D721Med (cell line): ENCODE measurements at regions not wholly inside any gene's neighbourhood (a gene's known extent, or its start where the extent isn't known, plus 50 kb on each side); places are given as distances from the start of the nearest gene placed in this dataset.

Experiments
- DNase-seq: peaks from one replicate; pipeline ENCODE4 v3.0.0; 2011; ENCODE audit warnings: low spot score; ENCODE audit not compliant: insufficient read length
- FAIRE-seq: peaks from 2 replicates; lab custom pipeline; 2011; peaks lifted over from hg19 to GRCh38; lab: Jason Lieb, UNC
- TF ChIP-seq, protein P1 (sequence below): IDR thresholded peaks from 2 replicates; pipeline ENCODE4 v1.5.1; 2012; ENCODE audit warnings: mild to moderate bottlenecking, control low read depth; ENCODE audit not compliant: insufficient read depth; ENCODE audit errors: missing control alignments

- FAIRE-seq (no peak), DNase-seq (no peak)
- TF ChIP-seq, protein P1, sequence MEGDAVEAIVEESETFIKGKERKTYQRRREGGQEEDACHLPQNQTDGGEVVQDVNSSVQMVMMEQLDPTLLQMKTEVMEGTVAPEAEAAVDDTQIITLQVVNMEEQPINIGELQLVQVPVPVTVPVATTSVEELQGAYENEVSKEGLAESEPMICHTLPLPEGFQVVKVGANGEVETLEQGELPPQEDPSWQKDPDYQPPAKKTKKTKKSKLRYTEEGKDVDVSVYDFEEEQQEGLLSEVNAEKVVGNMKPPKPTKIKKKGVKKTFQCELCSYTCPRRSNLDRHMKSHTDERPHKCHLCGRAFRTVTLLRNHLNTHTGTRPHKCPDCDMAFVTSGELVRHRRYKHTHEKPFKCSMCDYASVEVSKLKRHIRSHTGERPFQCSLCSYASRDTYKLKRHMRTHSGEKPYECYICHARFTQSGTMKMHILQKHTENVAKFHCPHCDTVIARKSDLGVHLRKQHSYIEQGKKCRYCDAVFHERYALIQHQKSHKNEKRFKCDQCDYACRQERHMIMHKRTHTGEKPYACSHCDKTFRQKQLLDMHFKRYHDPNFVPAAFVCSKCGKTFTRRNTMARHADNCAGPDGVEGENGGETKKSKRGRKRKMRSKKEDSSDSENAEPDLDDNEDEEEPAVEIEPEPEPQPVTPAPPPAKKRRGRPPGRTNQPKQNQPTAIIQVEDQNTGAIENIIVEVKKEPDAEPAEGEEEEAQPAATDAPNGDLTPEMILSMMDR = no peak
Measured at GRCh38 chr13:34623331-34623730, 318.7 kb upstream of the NBEA start.

GRCh38 chr13:34627509-34628208 is 314.4 kb upstream of the NBEA start:
- FAIRE-seq = no peak
- TF ChIP-seq, protein P1 = no peak
- DNase-seq = no peak

DNA sequence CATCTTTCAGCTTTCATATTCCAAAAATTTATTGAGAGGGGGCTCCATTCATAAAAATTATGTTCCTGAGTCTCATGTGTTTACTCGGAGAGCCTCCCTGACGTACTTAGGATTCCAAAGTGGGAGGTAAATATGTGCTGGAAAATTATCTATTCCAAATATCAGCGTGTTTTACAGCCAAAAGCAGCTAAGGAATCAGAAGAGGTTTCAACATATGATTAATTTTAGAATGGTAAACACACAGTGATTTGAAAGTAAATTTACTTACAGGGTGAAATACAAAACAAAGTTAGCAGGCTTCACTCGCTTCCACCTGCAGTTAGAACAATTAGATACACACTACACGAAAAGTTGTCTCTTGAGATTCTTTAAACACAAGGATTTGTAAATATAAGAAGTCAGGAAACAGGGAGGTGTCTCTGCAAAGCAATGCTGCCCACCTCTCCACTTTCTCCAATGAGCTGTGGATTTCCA is 313.8 kb upstream of the NBEA start:
- FAIRE-seq (no peak), DNase-seq (no peak)
- TF ChIP-seq, protein P1 = no peak

GRCh38 chr13:34634448-34634847 is 307.6 kb upstream of the NBEA start:
- FAIRE-seq (no peak), DNase-seq (no peak)
- TF ChIP-seq, protein P1 = no peak

DNA sequence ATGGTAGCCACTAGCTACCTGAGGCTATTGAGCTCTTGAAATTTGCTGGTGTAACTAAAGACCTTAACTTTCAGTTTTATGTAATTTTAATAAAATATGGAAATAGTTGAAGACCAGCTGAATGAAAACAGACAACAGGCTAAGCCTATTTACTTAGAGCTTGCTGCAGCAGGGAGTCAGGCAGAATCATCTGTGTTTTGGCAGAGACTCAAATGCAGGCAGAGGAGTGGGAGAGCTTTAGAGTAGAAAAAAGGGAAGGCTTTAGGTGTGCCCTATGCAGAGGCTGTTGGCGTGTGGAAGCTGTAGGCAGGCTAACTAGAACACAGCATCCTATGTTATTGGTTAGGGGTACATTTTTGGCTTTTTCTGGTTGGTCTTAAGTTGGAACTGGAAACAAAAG is 304.9 kb upstream of the NBEA start:
- DNase-seq (no peak), FAIRE-seq (no peak)
- TF ChIP-seq, protein P1 = no peak

GRCh38 chr13:34637636-34638035 is 304.4 kb upstream of the NBEA start:
- TF ChIP-seq, protein P1 = no peak
- FAIRE-seq (no peak), DNase-seq (no peak)

DNA sequence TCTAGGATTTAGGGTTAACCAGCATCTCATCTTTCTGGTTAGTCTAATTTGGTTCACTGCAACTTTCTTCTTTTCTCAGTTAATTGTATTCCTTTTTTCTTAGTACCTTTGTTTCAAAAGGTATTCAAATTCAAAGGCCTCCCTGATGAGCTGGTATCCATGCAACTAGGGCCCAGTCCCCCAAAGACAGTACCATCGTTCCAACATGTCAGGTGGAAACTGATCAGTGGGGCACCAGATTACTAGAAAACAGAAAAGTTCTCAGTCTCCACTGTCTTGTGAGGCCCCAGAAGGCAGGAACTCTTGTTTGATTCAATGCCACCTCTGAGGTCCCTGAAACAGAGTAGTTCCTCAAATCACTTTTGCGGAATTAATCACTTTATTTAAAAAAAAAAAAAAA is 303.2 kb upstream of the NBEA start:
- FAIRE-seq (no peak), DNase-seq (no peak)
- TF ChIP-seq, protein P1 = no peak
